Naive B cell (primary cell): ENCODE measurements at regions not wholly inside any gene's neighbourhood (a gene's known extent, or its start where the extent isn't known, plus 50 kb on each side); places are given as distances from the start of the nearest gene placed in this dataset.

Experiments
- ATAC-seq, 2 donors: fragments of 150-1000 bp; cut with Tn5 transposase; 2 replicates each; pipeline ENCODE4 v1.10.0; 2021; ENCODE audit warnings: low read depth in 2 of 2, mild to moderate bottlenecking in 2 of 2, moderate library complexity in 2 of 2
- DNase-seq: peaks from one replicate; pipeline ENCODE4 v3.0.0; 2022
- H3K27ac Mint-ChIP-seq, 6 donors: one replicate each; pipeline ENCODE4 v1.8.0; 2020 to 2022; ENCODE audit warnings: mild to moderate bottlenecking in 6 of 6, mixed read lengths in 6 of 6, moderate library complexity in 5 of 6, inconsistent platforms in 2 of 6
- H3K27me3 Mint-ChIP-seq, 3 donors: one replicate each; pipeline ENCODE4 v1.8.0; 2021 to 2022; ENCODE audit warnings: mixed read lengths in 3 of 3, mild to moderate bottlenecking in 1 of 3
- H3K36me3 Mint-ChIP-seq, 2 donors: one replicate each; pipeline ENCODE4 v1.8.0; 2020 to 2022; ENCODE audit warnings: mixed read lengths in 2 of 2, inconsistent platforms in 1 of 2, mild to moderate bottlenecking in 1 of 2
- H3K4me1 Mint-ChIP-seq, 3 donors: one replicate each; pipeline ENCODE4 v1.8.0; 2020 to 2022; ENCODE audit warnings: mixed read lengths in 3 of 3, inconsistent platforms in 1 of 3, mild to moderate bottlenecking in 1 of 3, moderate library complexity in 1 of 3
- H3K4me3 Mint-ChIP-seq, 8 donors: one replicate each; pipeline ENCODE4 v1.8.0; 2020 to 2022; ENCODE audit warnings: mild to moderate bottlenecking in 8 of 8, mixed read lengths in 8 of 8, moderate library complexity in 8 of 8, inconsistent platforms in 2 of 8
- H3K9me3 Mint-ChIP-seq, 7 donors: one replicate each; pipeline ENCODE4 v1.8.0; 2020 to 2022; ENCODE audit warnings: mixed read lengths in 7 of 7, mild to moderate bottlenecking in 5 of 7, inconsistent platforms in 2 of 7, moderate library complexity in 1 of 7

GRCh38 chr4:19134685-19135084 is 1113.1 kb upstream of the LCORL start:
- no peaks in the 10 kb centered on the region for H3K36me3 Mint-ChIP-seq
- H3K9me3 Mint-ChIP-seq, result peaks cover 0 to 14% (median 0%) of the 10 kb centered on the region in 7 donors
- no peak overlapping the region for H3K27ac Mint-ChIP-seq
- H3K4me1 Mint-ChIP-seq, result no peaks in the 10 kb centered on the region
- no peak overlapping the region for H3K4me3 Mint-ChIP-seq
- DNase-seq, result no peak
- no peaks in the 10 kb centered on the region for H3K27me3 Mint-ChIP-seq
- ATAC-seq, result no peak

GRCh38 chr4:19133315-19133714 is 1111.8 kb upstream of the LCORL start:
- H3K27me3 Mint-ChIP-seq, result no peaks in the 10 kb centered on the region
- no peaks in the 10 kb centered on the region for H3K36me3 Mint-ChIP-seq
- no peak for DNase-seq
- H3K4me3 Mint-ChIP-seq, result no peak overlapping the region
- no peak for ATAC-seq
- no peaks in the 10 kb centered on the region for H3K4me1 Mint-ChIP-seq
- peaks cover 0 to 14% (median 0%) of the 10 kb centered on the region in 7 donors for H3K9me3 Mint-ChIP-seq
- H3K27ac Mint-ChIP-seq, result no peak overlapping the region

GRCh38 chr4:19130866-19131265 is 1109.3 kb upstream of the LCORL start:
- peaks cover 0 to 4% (median 0%) of the 10 kb centered on the region in 7 donors for H3K9me3 Mint-ChIP-seq
- no peak overlapping the region for H3K4me3 Mint-ChIP-seq
- no peaks in the 10 kb centered on the region for H3K4me1 Mint-ChIP-seq
- ATAC-seq (no peak), DNase-seq (no peak)
- H3K27me3 Mint-ChIP-seq, result no peaks in the 10 kb centered on the region
- H3K36me3 Mint-ChIP-seq, result no peaks in the 10 kb centered on the region
- H3K27ac Mint-ChIP-seq, result no peak overlapping the region

GRCh38 chr4:19128176-19128575 is 1106.6 kb upstream of the LCORL start:
- Mint-ChIP-seq H3K36me3 (no peaks in the 10 kb centered on the region), H3K4me1 (no peaks in the 10 kb centered on the region), H3K9me3 (peaks cover 0 to 10% (median 0%) of the 10 kb centered on the region in 7 donors), H3K27ac (no peak overlapping the region), H3K27me3 (no peaks in the 10 kb centered on the region), H3K4me3 (no peak overlapping the region)
- no peak for DNase-seq
- no peak for ATAC-seq

GRCh38 chr4:19126903-19127302 is 1105.3 kb upstream of the LCORL start:
- Mint-ChIP-seq H3K4me1 (no peaks in the 10 kb centered on the region), H3K27ac (no peak overlapping the region), H3K27me3 (no peaks in the 10 kb centered on the region), H3K4me3 (no peak overlapping the region), H3K9me3 (peaks cover 0 to 10% (median 0%) of the 10 kb centered on the region in 7 donors), H3K36me3 (no peaks in the 10 kb centered on the region)
- no peak for ATAC-seq
- DNase-seq, result no peak

GRCh38 chr4:19123681-19124080 is 1102.1 kb upstream of the LCORL start:
- H3K4me3 Mint-ChIP-seq, result no peak overlapping the region
- H3K36me3 Mint-ChIP-seq, result no peaks in the 10 kb centered on the region
- H3K9me3 Mint-ChIP-seq, result peaks cover 0 to 10% (median 2%) of the 10 kb centered on the region in 7 donors
- H3K4me1 Mint-ChIP-seq, result no peaks in the 10 kb centered on the region
- H3K27me3 Mint-ChIP-seq, result no peaks in the 10 kb centered on the region
- DNase-seq, result no peak
- no peak overlapping the region for H3K27ac Mint-ChIP-seq
- no peak for ATAC-seq

- DNase-seq, result no peak
- Mint-ChIP-seq H3K27ac (no peak overlapping the region), H3K4me1 (no peaks in the 10 kb centered on the region), H3K4me3 (no peak overlapping the region), H3K27me3 (no peaks in the 10 kb centered on the region), H3K36me3 (no peaks in the 10 kb centered on the region), H3K9me3 (peaks cover 0 to 10% (median 2%) of the 10 kb centered on the region in 7 donors)
- ATAC-seq, result no peak
These were observed 1098.5 kb upstream of the LCORL start for GRCh38 chr4:19119904-19120560.

GRCh38 chr4:19117022-19117421 is 1095.5 kb upstream of the LCORL start:
- Mint-ChIP-seq H3K4me1 (no peaks in the 10 kb centered on the region), H3K4me3 (no peak overlapping the region), H3K27ac (no peak overlapping the region), H3K27me3 (no peaks in the 10 kb centered on the region), H3K36me3 (no peaks in the 10 kb centered on the region), H3K9me3 (peaks cover 0 to 6% (median 0%) of the 10 kb centered on the region in 7 donors)
- DNase-seq, result no peak
- ATAC-seq, result no peak

- ATAC-seq (no peak), DNase-seq (no peak)
- Mint-ChIP-seq H3K36me3 (no peaks in the 10 kb centered on the region), H3K27me3 (no peaks in the 10 kb centered on the region), H3K4me3 (no peak overlapping the region), H3K9me3 (peaks cover 0 to 4% (median 0%) of the 10 kb centered on the region in 7 donors), H3K4me1 (no peaks in the 10 kb centered on the region), H3K27ac (no peak overlapping the region)
These were observed 1082.6 kb upstream of the LCORL start for GRCh38 chr4:19104176-19104575.

- no peaks in the 10 kb centered on the region for H3K4me1 Mint-ChIP-seq
- DNase-seq (no peak), ATAC-seq (no peak)
- no peak overlapping the region for H3K4me3 Mint-ChIP-seq
- H3K36me3 Mint-ChIP-seq, result no peaks in the 10 kb centered on the region
- no peaks in the 10 kb centered on the region for H3K27me3 Mint-ChIP-seq
- H3K9me3 Mint-ChIP-seq, result peaks cover 0 to 5% (median 4%) of the 10 kb centered on the region in 7 donors
- H3K27ac Mint-ChIP-seq, result no peak overlapping the region
These were observed 1074.0 kb upstream of the LCORL start for GRCh38 chr4:19095491-19096046.

GRCh38 chr4:19093951-19094350 is 1072.4 kb upstream of the LCORL start:
- H3K27ac Mint-ChIP-seq, result no peak overlapping the region
- H3K27me3 Mint-ChIP-seq, result no peaks in the 10 kb centered on the region
- peaks cover 0 to 5% (median 0%) of the 10 kb centered on the region in 7 donors for H3K9me3 Mint-ChIP-seq
- no peak overlapping the region for H3K4me3 Mint-ChIP-seq
- ATAC-seq (no peak), DNase-seq (no peak)
- no peaks in the 10 kb centered on the region for H3K36me3 Mint-ChIP-seq
- H3K4me1 Mint-ChIP-seq, result no peaks in the 10 kb centered on the region

GRCh38 chr4:19092797-19093196 is 1071.2 kb upstream of the LCORL start:
- H3K9me3 Mint-ChIP-seq, result peaks cover 0 to 6% (median 0%) of the 10 kb centered on the region in 7 donors
- no peak overlapping the region for H3K4me3 Mint-ChIP-seq
- no peak for ATAC-seq
- H3K36me3 Mint-ChIP-seq, result no peaks in the 10 kb centered on the region
- DNase-seq, result no peak
- H3K27me3 Mint-ChIP-seq, result no peaks in the 10 kb centered on the region
- no peak overlapping the region for H3K27ac Mint-ChIP-seq
- no peaks in the 10 kb centered on the region for H3K4me1 Mint-ChIP-seq

- Mint-ChIP-seq H3K27ac (no peak overlapping the region), H3K27me3 (no peaks in the 10 kb centered on the region), H3K4me1 (no peaks in the 10 kb centered on the region), H3K4me3 (no peak overlapping the region), H3K9me3 (peaks cover 0 to 6% (median 0%) of the 10 kb centered on the region in 7 donors), H3K36me3 (no peaks in the 10 kb centered on the region)
- DNase-seq, result no peak
- ATAC-seq, result no peak
These were observed 1052.5 kb upstream of the LCORL start for GRCh38 chr4:19074036-19074435.

- Mint-ChIP-seq H3K27ac (no peak overlapping the region), H3K27me3 (no peaks in the 10 kb centered on the region), H3K4me3 (no peak overlapping the region), H3K4me1 (no peaks in the 10 kb centered on the region), H3K36me3 (no peaks in the 10 kb centered on the region), H3K9me3 (peaks cover 7 to 46% (median 16%) of the 10 kb centered on the region in 7 donors)
- DNase-seq (no peak), ATAC-seq (no peak)
These were observed 1042.1 kb upstream of the LCORL start for GRCh38 chr4:19063662-19064061.
